Neural crest cell (in vitro differentiated cells): ENCODE measurements at regions not wholly inside any gene's neighbourhood (a gene's known extent, or its start where the extent isn't known, plus 50 kb on each side); places are given as distances from the start of the nearest gene placed in this dataset.

Experiments used
- DNase-seq: peaks from one replicate; pipeline ENCODE4 v3.0.0; 2021; ENCODE audit warnings: low read depth, mixed read lengths, low spot score
- H3K27ac Mint-ChIP-seq: one replicate; pipeline ENCODE4 v1.8.0; 2021; ENCODE audit warnings: mild to moderate bottlenecking, mixed read lengths; ENCODE audit not compliant: unreplicated experiment
- H3K27me3 Mint-ChIP-seq: 2 replicates; pipeline ENCODE4 v1.8.0; 2021; ENCODE audit warnings: low read depth, mild to moderate bottlenecking, mixed read lengths
- H3K36me3 Mint-ChIP-seq: 2 replicates; pipeline ENCODE4 v1.8.0; 2021; ENCODE audit warnings: low read depth, mild to moderate bottlenecking, mixed read lengths
- H3K4me1 Mint-ChIP-seq: 2 replicates; pipeline ENCODE4 v1.8.0; 2021; ENCODE audit warnings: mixed read lengths
- H3K4me3 Mint-ChIP-seq: one replicate; pipeline ENCODE4 v1.8.0; 2021; ENCODE audit warnings: mild to moderate bottlenecking, mixed read lengths
- H3K9me3 Mint-ChIP-seq: 2 replicates; pipeline ENCODE4 v1.8.0; 2021; ENCODE audit warnings: mixed read lengths
- TF ChIP-seq, protein P1 (sequence below): fragments of 200-600 bp; sonication (generic); conservative IDR thresholded peaks from 2 replicates; pipeline ENCODE4 v1.5.0; 2021; ENCODE audit warnings: antibody characterized with exemption, mild to moderate bottlenecking

GRCh38 chr18:70870292-70870691 is 581.4 kb downstream of the SOCS6 start:
- H3K9me3 Mint-ChIP-seq = peaks cover 9% of the 10 kb centered on the region

GRCh38 chr18:70848329-70848728 is 559.5 kb downstream of the SOCS6 start:
- H3K27me3 Mint-ChIP-seq = no peaks in the 10 kb centered on the region
- H3K27ac Mint-ChIP-seq = no peak overlapping the region
- no peaks in the 10 kb centered on the region for H3K36me3 Mint-ChIP-seq
- H3K4me3 Mint-ChIP-seq = no peak overlapping the region
- no peaks in the 10 kb centered on the region for H3K4me1 Mint-ChIP-seq
- H3K9me3 Mint-ChIP-seq = no peaks in the 10 kb centered on the region
- no peak for DNase-seq
- TF ChIP-seq, protein P1, sequence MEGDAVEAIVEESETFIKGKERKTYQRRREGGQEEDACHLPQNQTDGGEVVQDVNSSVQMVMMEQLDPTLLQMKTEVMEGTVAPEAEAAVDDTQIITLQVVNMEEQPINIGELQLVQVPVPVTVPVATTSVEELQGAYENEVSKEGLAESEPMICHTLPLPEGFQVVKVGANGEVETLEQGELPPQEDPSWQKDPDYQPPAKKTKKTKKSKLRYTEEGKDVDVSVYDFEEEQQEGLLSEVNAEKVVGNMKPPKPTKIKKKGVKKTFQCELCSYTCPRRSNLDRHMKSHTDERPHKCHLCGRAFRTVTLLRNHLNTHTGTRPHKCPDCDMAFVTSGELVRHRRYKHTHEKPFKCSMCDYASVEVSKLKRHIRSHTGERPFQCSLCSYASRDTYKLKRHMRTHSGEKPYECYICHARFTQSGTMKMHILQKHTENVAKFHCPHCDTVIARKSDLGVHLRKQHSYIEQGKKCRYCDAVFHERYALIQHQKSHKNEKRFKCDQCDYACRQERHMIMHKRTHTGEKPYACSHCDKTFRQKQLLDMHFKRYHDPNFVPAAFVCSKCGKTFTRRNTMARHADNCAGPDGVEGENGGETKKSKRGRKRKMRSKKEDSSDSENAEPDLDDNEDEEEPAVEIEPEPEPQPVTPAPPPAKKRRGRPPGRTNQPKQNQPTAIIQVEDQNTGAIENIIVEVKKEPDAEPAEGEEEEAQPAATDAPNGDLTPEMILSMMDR = no peak

More at GRCh38 chr18:70870292-70870691, 581.4 kb downstream of the SOCS6 start:
- H3K27ac Mint-ChIP-seq = no peak overlapping the region
- no peaks in the 10 kb centered on the region for H3K4me1 Mint-ChIP-seq
- TF ChIP-seq, protein P1 = no peak
- DNase-seq = no peak
- no peak overlapping the region for H3K4me3 Mint-ChIP-seq
- H3K36me3 Mint-ChIP-seq = peaks cover 2% of the 10 kb centered on the region
- H3K27me3 Mint-ChIP-seq = no peaks in the 10 kb centered on the region

DNA sequence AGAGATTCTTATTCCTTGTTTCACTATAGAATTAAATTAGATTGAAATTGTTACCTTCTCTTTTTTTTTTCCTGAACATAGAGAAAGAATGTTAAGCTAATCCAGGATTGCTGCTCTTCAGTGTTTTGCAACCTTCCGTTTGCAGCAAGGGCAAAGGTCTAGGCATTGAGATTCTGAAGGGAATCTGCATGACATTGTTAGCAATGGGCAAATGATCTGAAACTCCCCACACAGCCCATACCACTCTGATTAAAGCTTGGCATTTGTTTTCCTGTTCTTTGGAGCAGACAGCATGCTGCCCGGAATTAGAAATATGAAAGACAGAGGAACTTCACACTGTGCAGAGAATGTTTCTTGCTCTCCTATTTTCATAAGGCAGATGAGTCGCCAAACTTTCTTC is 551.8 kb downstream of the SOCS6 start:
- no peaks in the 10 kb centered on the region for H3K27me3 Mint-ChIP-seq
- no peak for DNase-seq
- no peaks in the 10 kb centered on the region for H3K36me3 Mint-ChIP-seq
- peaks cover 13% of the 10 kb centered on the region for H3K4me1 Mint-ChIP-seq
- H3K27ac Mint-ChIP-seq = no peak overlapping the region
- H3K4me3 Mint-ChIP-seq = no peak overlapping the region
- no peaks in the 10 kb centered on the region for H3K9me3 Mint-ChIP-seq
- TF ChIP-seq, protein P1 = no peak

DNA sequence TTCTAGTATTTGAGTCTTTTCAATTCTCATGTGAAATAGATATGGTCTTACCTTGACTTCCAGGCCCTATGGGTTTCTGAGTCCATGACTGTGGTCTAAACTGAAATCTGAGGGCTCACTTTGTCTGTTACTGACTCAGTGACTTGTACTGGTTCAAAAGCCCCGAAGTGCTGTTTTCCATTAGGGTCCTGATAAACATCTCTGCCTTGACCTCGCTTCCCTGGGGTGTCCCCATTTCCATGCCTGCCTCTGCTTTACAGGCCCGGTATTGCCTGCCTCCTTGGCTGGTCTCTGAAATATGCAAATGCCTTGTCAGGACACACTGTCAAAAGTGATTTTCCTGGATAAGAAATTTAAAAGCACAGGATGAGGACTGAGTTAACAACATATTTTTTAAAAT is 538.8 kb downstream of the SOCS6 start:
- Mint-ChIP-seq H3K27me3 (peaks cover 5% of the 10 kb centered on the region), H3K4me1 (no peaks in the 10 kb centered on the region), H3K4me3 (no peak overlapping the region), H3K27ac (no peak overlapping the region), H3K36me3 (no peaks in the 10 kb centered on the region), H3K9me3 (peaks cover 6% of the 10 kb centered on the region)
- no peak for DNase-seq
- TF ChIP-seq, protein P1 = no peak

DNA sequence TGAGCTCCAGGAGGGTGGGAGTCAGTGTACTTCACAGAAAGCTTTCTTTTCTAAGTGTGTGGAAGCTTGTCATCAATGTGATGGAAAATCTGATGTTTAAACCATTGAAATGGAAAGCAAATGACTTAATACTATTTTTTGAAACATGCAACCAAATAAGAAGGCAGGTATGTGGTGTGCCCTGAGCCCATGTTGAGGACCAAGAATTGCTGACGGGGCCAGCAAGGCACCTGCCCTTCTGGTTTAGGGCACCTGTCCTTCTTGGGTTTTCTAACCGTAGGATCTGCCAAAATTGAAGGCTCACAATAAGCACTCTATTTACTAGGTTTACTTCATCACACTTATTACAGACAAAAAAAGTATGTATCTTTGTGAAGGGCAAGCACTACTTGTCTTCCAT is 537.7 kb downstream of the SOCS6 start:
- Mint-ChIP-seq H3K9me3 (peaks cover 3% of the 10 kb centered on the region), H3K27me3 (peaks cover 2% of the 10 kb centered on the region), H3K4me1 (no peaks in the 10 kb centered on the region), H3K4me3 (no peak overlapping the region), H3K36me3 (no peaks in the 10 kb centered on the region), H3K27ac (no peak overlapping the region)
- DNase-seq = no peak
- TF ChIP-seq, protein P1 = no peak

GRCh38 chr18:70822691-70823090 is 533.8 kb downstream of the SOCS6 start:
- Mint-ChIP-seq H3K27ac (no peak overlapping the region), H3K4me3 (no peak overlapping the region), H3K36me3 (no peaks in the 10 kb centered on the region), H3K4me1 (no peaks in the 10 kb centered on the region), H3K27me3 (no peaks in the 10 kb centered on the region), H3K9me3 (no peaks in the 10 kb centered on the region)
- DNase-seq = no peak
- TF ChIP-seq, protein P1 = no peak
